DMS 273 treated with DMSO at 0.1 percent for 48 hours (cell line): ENCODE measurements at regions not wholly inside any gene's neighbourhood (a gene's known extent, or its start where the extent isn't known, plus 50 kb on each side); places are given as distances from the start of the nearest gene placed in this dataset.
"Not testable (repeated sequence)": the region's sequence is repeated elsewhere in the genome, so short reads cannot be mapped to it uniquely, and the experiment has no call there.

Source experiments
- DNase-seq: peaks from one replicate; lab custom pipeline; 2025; lab: John Stamatoyannopoulos, UW

DNA sequence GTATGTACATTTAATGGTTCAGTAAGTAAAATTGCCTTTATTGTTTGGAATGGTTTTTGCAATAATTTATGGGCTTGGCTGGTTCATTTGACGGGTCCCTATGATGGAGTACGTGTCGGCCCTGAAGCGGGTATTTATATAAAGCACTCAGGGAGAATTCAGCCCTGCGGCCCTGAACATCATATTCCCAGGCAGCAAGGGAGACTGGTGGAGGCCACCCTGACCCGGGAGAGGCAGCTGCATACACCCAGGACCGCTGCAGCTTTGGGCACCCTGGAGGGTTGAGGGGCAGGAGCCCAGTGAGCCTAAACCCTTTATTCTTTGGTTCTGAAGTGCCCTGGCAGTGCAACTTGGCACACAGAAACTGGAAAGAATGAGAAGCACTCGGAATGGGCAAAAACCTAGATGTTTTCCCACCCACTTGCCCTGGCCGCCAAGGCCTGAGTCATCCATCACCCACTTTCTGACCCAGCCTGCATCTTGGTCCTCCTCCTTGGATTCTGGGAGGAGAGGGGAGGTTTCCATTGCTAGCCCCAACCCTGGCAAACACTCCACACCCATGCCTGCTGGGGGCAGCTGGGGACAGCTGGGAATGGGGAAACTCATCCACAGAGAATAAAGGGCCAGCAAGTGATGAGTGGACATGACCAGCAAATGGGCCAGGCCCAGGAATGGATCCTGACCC, 162.2 kb upstream of the TNRC6C start:
- no peak for DNase-seq

DNA sequence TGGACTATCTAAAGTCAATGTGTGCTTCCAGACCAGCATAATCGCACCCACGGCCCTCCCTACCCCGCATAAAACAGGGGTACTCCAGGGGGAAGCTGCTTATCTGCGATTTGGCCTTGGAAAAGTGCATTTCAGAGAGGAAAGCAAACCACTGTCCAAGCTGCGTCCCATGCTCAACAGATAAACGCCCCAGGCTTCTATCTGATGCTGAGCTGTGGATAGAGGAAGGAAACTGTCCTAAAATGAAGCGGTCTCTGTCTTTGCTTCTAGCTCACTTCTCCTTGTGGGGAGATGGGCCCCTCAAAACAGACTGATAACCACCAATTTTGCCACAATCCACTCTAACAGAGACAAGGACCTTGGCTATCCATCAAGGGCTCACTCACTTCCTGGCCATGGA, 160.5 kb upstream of the TNRC6C start:
- no peak for DNase-seq

DNA sequence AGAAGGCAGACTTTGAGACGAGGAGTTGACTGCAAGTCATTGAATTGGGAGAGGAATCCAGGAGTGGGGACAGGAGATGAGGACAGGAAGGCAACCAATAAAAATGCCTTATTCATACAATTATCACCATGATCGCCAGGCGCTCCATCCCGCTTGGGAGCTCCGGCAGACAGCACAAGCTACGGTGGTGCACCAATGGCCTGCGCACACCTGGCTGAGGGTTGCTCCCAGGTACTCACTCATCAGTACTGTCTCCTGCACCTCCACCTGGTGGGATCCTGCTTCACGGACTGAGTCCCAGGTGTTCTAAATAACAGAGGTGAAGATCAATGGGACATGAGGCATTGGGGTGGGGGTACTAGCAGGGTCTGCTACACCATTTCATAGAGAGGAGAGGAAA, 160.0 kb upstream of the TNRC6C start:
- no peak for DNase-seq

DNA sequence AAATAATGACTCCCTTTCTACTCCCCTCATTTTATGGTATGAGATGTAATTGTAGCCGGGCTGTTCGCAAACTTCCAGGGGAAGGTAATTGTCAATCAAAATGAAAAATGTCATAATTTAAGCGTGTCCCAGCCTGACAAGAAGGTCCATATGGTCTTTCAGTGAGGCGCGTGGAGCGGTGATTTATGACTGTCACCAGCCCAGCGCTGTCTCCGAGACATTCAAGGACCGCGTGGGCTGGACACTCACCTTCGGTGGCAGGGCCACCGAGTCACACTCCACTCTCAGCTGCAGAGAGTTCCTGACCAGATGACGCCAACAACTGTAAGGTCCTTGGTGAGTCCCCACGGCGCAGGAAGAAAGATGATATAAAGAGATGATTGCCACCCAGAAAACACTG, 157.7 kb upstream of the TNRC6C start:
- DNase-seq: peak; percentile 31

DNA sequence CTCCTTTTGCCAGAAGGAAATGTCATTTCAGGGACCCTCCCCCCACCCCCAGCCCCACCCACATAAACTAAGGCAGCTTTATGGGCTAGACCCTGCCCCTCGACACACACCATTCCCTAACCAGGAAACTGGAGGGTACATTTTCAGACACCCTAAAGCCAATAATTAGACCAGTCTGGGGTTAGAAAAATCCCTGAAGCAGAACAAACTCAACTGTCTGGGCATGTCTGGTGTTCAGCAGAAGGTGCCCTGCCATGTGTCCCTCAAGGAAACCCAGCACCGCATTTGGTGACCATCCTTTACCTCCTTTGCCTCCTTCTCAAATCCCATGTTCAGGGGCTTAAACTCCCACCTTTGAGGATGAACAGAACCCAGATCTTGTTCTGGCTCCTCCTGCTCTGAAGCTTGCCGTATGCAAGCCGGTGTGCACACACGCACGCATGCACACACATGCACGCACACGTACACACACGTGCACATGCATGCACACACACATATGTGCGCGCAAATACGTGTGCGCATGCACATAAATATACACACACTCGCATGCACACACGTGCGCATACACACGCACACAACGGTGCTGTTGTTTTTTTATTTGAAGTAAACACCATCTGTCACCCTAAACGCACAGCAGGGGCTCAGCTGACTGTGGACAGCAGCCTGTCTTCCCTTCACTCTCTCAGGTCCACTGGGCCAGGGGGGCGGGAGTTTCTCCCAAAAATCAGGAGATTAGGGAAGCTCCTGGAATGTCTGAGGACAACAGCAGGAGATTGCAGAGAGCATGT, 156.8 kb upstream of the TNRC6C start:
- peak; percentile 67 for DNase-seq

DNA sequence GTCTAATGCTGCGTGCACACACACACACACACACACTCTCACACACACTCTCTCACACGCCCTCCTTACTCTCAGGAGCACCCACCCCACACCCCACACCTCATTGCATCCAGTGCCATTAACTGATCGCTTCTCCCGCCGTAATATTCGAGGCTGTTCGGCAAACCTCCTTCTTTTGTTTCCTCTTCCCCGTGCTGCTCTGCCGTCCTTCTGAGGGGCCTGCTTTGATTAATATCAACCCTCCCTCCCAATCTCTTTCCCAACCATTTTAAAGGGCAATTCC, 156.2 kb upstream of the TNRC6C start:
- no peak for DNase-seq

DNA sequence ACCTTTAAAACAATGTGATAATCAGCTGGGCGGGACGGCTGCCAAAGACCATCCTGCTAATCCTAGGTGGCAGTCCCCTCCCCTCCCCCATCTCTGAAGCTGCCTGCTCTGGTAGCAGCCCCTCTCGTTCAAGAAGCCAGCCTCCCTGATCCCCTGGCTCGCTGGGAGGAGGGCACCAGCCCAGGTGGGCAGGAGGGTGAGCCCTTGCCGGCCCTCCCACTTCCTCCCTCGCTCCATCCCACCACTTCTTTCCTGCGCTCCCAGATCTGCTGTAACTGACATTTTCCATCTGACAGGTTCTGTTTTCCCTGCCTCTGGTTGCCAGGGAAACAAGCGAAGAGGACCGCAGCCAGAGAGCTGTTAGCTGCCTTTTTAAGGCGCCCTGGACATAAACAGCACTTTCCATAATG, 155.7 kb upstream of the TNRC6C start:
- DNase-seq: peak; percentile 70

DNA sequence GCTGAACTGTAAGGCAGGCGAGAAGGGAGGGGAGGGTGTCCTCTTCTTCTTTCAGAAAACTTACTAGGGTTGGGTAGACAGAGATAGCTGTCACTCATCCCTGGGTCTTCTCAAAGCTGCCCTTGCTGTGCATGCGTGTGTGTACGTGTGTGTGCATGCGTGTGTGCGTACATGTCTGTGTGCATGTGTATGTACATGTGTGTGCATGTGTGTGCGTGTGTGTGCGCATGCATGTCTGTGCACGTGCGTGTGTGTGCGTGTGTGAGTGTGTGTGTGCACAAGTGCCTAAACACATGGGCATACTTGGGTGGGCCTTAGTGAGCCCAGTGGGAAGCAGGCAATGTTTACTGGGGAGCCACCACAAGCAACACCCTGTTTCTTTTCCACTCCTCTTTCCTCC, 154.8 kb upstream of the TNRC6C start:
- DNase-seq: no peak

DNA sequence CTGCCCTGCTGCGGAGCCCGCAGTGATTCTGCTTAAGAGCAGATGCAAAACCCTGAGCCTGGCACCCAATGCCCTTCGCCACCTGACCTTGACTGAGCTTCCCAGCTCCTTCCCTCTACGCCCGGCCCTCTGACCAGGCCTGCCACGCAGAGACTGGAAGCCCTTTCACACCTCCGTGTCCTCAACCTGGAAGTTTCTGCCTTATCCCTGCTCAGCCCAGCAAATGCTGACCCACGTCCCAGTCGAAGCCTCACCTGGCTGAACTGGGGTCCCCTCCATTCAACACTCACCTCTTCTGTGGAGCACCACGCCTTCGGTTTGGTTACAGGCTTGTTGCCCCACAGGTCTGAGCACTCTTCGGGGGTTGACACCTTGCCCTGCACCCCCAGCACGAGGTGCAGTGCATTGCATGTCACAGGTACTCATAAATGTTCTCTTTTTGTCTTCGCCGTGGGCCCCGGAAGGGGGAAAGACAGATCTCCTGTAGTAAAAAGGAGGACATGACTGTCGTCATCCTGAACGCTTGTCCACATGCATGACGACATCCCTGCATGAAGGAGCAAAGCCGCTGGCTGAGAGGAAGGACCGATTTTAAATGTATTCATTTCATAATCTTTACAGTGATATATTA, 153.6 kb upstream of the TNRC6C start:
- no peak for DNase-seq

DNA sequence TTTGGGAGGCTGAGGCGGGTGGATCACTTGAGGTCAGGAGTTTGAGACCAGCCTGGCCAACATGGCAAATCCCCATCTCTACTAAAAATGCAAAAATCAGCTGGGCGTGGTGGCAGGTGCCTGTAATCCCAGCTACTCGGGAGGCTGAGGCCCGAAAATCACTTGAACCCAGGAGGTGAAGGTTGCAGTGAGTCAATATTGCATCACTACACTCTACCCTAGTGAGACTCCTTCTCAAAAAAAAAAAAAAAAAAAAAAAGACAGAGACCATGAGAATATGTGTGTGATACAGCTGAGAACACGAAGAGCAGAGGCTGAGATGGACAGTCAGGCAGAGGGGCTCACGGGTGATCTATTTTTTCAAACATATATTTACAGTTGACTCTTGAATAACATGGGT, 152.5 kb upstream of the TNRC6C start:
- not testable (repeated sequence) for DNase-seq

DNA sequence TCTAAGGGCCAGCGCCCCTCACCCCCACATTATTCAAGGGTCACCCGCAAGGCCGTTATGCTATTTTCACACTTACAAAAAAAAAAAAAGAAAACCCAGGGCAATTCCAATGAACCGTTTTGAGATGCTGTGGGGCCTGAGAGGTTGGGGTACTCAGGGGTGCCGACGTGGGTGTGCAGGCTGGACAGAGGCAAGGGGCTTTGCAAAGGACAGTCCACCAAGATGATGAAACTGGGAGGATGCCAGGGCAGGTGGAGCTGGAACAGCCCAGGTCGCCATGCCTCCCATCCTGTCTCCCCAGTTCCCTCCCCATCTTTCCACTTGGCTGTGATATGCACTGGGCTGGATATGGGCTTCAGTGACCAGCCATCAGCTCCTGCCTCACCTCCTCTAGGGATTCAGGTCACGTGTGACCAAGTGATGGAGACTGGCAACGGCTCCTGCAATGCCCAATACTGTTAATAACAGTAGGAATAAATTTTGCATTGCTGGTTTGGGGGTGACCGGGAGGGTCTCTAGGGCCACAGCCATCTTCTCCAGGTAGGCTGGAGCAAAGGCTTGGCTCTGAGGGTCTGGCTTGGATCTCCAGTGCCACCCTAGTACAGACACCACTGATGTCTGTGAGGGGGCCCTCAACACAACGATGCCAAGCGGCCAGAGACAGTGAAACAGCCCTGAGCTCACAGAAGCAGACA, 151.3 kb upstream of the TNRC6C start:
- DNase-seq: no peak

DNA sequence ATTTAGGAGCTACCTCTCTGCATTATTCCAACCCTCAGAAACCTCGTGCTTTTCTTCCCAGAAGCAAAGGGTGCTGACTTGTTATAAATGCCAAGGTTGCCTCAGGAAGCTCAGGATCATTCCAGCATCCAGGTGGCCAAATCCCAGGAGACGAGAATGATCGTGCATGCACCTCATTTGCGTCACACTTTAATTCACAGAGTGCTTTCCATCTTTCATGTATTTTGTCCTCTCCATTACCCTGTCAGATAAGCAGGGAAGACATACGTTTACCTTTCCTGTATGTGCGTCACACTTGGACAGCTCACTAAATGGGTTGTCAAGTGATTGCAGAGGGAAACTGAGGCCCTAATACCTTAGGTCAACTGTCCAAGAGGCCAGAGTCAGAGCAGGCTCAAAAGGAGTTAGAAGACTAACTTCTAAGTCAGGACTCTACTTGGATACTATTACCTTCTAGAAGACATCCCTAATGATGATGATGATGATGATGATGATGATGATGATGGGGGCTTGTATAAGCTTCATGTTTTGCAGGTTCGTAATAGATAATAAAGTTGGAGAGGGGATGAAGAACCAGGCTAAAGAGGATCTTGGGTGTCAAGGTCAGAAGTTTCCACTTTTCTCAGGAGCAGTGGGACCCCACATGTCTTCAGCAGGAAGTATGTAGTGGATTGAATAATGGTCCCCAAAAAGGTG, 150.6 kb upstream of the TNRC6C start:
- DNase-seq: no peak

DNA sequence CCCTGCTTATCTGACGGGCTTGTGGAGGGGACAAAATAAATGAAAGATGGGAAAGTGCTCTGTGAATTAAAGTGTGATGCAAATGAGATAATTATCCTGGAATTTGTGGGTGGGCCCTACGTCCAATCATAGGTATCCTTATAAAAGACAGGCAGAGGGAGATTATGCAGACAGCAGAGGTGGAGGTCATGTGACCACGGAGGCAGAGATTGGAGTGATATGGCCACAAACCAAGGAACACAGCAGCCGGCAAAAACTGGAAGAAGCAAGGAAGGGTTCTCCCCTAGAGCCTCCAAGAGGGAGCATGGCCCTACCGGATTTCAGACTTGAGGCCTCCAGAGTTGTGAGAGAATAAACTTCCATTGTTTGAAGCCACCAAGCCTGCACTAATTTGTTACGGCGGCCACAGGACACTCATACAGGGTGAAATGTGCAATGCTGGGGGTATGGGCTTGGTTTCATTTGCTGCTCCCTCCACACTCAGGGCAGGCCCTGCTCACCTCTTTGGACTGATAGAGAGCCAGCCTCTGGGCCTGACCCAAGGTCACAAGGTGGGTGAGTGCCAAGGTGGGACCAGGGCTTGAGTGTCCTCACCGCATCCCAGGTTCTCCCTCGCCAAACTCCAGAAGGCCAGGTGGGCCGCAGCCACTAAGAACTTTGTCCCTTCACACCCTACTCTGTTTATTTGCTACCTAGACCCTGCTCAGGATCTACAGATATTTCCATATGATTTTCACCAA, 149.6 kb upstream of the TNRC6C start:
- DNase-seq: no peak

DNA sequence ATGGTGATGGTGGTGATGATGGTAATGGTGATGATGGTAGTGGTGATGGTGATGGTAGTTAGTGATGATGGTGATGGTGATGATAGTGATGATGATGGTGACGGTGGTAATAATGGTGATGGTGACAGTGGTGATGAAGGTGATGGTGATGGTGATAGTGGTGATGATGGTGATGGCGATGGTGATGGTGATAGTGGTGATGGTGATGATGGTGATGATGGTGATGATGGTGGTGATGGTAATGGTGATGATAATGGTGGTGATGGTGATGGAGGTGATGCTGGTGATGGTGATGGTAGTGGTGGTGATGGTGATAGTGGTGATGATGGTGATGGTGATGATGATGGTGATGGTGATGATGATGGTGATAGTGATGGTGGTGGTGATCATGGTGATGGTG, 148.7 kb upstream of the TNRC6C start:
- DNase-seq: no peak

DNA sequence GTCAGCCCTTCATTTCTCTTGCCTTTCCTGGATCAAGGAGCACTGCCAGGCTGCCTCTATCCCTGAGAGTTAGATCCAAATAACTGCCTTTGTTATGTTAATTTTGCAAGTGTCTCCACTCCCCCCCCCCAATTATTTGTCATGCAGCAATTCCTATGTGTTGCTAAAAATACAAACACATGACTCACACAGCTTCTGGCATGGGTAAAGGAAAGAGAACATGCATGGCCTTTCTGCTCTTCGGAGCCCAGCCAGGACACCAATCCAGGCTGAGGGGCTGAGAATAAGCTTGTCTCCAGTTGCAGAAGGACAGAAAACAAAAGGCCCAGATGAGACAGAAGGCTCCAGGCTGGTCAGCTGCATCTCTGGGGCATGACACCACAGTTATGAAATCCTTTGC, 148.0 kb upstream of the TNRC6C start:
- DNase-seq: no peak

DNA sequence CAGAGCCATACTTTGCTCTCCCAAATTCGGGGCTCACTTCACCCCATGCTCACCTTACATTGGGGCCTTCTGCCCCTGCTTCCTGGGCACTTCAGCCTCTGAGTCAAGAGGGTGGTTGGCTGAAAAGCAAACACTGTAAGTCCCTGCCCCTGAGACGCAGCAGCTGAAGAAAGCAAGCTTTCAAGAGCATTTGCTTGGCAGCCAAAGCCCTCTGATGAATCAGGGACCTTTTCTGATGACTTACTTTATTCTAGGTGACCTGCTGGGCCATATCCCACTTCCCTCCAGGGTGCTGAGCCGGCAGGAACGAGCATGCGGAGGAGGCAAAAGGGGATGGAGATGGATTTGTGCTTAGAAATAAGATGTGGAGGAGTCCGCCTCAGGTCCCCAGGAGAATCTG, 147.0 kb upstream of the TNRC6C start:
- DNase-seq: no peak

DNA sequence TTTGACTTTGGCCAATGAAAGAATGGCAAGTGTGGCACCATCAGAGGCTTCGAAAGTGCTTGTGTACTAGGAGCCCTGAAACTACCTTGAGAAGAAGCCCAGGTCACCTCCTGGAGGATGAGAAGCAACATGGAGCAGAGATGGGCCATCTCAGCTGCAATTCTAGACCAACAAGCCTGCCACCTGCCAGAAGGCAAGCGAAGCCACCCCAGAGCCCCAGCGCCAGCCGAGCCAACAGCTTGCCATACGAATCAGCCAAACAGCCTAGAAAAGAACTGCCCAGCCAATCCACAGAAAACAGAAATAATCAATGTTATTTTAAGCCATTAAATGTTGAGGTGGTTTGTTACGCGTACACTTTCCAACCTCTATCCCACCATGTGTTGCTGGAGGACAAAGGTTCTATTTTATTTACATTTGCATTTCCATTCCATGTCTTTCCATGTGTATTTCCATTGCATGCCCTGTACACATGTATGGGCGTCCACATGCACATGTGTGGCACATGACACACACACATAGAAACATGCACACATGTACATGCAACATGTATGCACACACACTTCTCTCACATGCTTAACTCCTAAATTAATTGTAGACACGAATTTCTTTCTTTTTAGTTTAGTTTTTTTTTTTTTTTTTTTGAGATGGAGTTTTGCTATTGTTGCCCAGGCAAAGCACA, 144.3 kb upstream of the TNRC6C start:
- no peak for DNase-seq

DNA sequence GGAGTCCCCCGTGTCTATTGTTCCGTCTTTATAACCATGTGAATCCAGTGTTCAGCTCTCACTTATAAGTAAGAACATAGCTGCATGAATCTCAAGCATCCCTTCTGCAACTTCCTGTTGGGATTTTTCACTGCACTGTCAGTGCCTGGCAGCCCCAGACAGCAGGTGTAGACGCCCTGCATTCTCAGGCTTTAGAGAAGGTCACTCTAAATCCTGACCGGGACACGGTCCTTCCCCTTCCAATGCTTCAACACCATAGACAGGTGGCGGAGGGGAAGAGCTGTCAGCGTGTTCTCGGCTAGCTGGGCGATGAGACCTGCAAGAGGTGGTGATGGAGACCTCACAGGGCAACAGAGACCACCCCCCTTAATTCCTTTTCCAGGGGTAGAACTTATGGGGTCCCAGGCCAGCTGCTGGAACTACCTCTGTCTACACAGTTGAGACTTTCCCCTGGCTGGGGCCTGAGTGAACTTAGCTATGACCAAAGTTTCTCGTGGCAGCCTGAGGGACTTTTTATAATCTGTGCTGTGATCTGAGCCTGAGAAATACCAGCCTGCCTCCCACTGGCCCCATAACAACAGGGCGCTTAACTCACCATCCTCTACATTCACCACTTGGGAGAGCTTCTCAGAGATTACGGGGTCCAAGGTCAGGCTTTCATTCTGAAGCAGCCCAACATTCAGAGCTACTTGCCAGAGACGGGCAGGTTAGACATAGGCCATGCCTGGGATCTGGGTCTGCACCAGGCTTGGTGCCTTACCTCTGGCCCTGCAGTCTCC, 143.2 kb upstream of the TNRC6C start:
- DNase-seq: no peak

DNA sequence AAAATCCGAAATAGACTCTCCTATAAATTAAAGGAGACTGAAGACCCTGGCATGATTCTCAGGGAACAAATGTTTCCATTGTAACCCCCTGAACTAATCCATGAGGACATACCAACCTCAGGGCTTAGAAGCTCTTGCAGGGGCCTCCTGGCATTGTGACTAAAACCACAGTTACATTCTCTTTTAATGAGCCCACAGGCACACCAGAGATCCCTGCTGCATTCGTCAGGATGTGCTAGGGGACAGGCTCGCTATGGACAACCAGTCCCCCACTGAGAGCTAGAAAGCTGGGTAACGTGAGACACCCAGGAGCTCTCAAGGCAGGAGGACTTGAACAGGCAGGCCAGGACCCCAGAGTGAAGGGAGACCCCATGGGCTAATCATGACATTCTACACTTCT, 140.6 kb upstream of the TNRC6C start:
- no peak for DNase-seq

DNA sequence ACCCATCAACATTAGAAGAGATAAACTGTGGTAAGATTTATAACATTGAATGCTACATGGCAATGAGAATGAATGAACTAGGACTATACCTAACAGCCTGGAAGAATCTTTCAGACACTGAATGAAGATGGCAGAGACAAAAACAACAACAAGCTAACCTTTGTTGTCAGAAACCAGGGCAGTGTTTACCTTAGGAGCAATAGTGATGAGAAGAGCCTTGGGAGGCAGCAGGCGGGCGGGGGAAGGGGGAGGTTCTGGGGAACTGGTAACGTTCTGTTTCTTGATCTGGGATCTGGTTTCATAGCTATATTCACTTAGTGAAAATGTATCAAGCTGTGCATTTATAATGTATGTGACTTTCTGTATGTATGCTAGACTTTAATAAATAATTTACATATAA, 139.0 kb upstream of the TNRC6C start:
- DNase-seq: no peak
